COLO668 (cell line): ENCODE measurements at regions not wholly inside any gene's neighbourhood (a gene's known extent, or its start where the extent isn't known, plus 50 kb on each side); places are given as distances from the start of the nearest gene placed in this dataset.
"Not testable (repeated sequence)": the region's sequence is repeated elsewhere in the genome, so short reads cannot be mapped to it uniquely, and the experiment has no call there.

Experiments used
- DNase-seq: peaks from one replicate; lab custom pipeline; 2025; ENCODE audit not compliant: unreplicated experiment; lab: John Stamatoyannopoulos, UW

DNA sequence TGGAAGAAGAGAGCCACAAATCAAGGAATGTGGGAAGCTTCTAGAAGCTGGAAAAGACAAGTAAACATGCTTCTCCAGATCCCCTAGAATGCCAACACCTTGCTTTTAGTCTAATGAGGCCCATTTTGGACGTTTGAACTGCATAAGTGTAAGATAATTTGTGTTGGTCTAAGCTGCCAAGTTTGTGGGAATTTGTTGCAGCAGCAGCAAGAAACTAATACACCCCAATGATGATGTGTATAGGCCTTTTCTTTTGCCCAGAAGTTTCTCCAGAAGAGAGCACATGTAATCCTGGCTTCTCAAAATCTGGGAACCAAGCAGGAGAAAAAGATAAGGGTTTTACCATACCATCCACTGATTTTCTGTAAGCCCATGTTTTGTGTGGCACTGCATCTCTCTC lies 96.1 kb upstream of the DPT start:
- no peak for DNase-seq

DNA sequence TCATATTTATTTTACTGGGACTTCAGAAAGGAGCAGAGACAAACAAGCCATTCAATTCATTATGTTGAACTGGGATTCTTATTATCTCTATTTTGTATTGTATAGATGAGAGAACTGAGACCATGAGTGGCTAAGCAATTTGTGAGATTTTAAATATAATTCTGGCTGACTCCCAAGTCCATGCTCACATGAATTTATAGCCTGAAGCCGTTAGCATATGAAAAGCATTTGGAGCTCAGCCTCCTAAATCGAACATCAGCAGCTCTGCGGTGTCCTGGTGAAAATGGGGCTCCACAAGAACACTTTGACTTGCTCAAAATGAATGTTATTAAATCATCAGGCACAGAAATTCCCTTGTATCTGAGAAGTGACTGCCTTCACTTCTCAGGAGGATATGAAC lies 96.8 kb upstream of the DPT start:
- DNase-seq: no peak

DNA sequence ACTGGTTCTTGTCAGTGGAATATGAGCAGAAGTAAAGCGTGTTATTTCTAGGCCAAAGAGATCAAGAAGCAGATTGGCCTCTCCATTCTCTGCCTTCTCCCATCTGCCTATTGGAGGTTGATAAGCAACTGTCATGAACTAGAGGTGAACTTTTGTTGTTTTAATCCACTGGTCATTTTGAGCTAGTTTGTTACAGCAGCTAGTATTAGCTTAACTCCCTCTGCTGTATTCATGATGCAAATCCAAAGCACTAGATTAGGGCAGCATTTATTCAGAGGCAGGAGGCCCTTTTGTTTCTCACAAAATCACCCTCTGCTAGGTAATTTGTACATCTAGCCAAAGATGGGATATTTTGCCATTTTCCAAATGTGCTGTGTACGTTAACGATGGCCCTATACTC lies 97.3 kb upstream of the DPT start:
- DNase-seq: no peak

DNA sequence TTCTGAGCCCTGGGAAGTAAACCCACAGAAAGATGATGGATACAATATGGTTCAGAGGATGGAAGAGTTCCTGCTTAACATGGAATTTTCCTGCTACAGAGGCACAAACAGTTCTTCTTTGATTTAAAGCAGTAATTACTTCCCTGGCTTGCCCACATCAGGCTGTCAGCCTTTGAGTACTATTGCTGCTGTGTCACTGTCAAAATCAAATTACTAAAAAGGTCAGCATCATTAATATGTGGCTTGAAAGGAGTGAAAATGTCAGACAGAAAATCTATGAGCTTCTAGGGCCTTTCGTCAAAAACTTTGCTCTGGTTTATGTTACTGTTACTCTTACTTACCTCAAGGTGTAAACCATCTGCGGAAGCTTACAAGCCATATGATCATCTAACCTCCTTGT lies 98.6 kb upstream of the DPT start:
- no peak for DNase-seq

DNA sequence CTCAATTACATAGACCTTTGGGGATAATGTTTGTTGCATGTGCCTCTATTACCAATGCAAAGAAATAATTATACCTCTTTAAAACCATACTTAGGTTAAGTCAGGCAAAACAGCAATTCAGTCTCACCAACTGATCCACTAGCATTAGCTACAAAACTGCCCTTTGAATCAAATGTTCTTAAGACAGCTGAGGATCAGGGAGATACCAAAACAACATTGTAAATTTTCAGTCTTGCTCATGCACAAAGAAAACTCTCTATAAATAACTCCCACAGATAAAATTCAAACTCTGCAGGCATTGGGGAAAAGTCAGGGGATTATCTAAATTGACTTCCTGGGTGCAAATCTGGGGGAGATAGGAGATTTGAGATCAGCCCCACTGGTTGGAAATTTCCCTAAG lies 100.9 kb upstream of the DPT start:
- no peak for DNase-seq

DNA sequence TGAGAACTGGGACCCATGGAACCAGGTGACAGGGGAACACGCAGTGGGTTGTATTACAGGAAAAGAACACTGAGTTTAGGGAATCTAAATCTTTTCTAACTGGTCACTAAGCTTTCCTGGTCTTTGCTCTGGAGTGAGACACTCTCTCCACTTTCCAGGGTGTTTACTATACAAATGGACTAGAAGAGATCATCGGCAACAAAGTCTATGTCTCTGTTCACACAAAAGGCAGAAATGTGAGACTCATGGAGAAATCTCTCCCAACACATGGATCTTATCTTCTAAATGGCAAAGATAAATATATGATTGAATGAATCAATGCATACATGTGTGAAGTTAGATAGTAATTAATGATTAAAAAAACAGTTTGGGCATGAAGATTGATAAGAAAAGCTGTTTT lies 101.6 kb upstream of the DPT start:
- no peak for DNase-seq

DNA sequence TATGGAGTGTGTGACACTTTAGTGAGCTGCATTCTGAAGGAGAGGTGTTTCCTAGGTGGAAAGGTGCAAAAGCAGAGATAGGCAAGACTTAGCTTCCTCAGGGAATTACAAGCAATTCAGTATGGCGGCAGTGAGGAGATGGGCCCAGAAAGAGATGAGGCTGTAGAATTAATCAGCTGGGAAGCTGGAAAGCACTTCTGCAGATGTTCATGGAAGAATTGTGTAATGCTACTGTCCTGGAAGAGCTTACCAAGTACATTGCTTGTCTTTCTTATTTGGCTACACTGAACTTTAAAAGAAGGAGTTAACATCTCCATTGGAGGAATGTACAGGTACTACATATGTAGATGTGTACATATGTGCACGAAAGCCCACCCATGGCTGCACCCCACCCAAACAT lies 103.7 kb upstream of the DPT start:
- DNase-seq: no peak

DNA sequence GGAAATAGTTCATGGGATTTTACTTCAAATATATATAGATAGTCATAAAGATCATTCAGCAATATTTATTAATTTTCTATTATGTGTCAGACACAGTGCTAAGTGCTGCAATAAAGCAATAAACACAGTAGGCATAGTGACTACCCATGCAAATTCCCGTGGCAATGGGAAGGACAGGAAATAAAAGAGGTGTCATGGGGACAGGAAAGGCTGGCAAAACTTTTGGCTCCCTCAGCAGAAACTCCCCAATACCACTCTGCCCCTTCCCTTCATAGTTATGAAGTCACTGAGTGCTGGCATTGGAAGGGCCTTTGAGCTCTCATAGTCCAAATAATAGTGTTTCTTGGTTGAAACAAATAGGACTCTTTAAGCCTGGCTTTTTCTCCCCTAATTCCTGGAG lies 104.4 kb upstream of the DPT start:
- DNase-seq: no peak

DNA sequence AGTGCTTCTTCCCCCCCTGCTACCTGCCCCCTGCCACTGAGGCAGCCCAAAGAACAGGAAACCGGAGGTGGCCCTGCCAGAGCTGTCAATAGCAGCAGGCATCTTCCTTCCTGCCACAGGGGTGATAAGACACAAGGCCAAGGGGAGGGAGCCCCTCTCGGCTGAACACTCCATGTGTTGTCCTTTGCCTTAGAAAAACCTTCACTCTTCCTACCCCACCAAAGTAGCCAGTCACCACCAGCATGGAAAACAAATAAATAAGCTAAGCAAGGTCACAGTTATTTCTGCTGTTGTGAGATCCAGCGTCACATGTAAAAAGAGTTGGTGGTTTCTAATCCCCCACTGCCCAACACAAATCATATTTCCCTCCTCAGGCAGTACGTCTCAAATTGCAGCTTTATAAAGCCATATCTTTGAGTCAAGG lies 104.8 kb upstream of the DPT start:
- DNase-seq: no peak

DNA sequence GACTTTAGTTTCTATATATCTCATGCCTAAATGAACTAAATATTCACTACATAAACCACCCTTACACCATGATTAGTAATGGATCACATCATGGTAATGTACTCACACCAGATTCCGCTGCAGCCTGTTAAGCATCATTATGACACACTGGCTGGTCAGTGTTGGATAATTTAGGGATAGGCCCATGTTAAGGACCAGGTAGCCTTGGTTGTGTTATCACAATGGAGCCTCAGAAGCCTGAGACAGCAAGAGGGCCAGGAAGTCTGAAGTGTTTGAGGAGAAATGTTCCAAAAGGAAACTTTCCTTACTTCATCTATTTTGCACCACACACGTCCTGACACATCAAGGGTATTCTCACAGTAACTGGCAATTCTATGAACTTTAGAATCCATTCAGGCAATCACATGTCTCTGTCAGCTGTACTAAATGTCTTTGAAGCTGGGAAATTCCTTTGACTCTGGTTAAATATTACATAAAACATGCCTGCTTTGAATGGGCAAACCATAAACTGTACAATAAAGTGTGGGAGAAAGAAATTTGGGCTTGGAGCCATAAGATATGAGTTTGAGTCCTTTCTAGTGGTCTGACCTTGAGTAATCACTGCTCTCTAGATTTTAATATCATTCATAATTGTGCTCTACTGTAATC lies 105.3 kb upstream of the DPT start:
- DNase-seq: no peak

DNA sequence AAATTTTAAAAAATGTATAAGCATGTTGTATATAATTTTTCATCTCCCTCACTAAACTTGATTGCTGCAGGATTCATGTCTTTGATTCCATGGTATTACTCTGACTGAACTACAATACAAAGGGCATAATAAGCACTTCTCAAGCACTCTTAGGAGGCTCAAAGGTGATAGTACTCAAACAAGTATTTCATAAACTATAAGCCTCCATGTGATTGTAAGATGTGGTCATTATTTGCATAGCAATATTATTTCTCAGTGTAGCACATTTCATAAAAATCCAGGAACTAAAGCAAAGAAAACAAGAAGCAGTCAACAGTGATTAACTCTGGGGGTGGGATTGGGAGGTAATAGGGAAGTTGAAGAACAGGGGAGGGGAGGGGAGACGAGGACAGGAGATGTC lies 106.2 kb upstream of the DPT start:
- DNase-seq: no peak

DNA sequence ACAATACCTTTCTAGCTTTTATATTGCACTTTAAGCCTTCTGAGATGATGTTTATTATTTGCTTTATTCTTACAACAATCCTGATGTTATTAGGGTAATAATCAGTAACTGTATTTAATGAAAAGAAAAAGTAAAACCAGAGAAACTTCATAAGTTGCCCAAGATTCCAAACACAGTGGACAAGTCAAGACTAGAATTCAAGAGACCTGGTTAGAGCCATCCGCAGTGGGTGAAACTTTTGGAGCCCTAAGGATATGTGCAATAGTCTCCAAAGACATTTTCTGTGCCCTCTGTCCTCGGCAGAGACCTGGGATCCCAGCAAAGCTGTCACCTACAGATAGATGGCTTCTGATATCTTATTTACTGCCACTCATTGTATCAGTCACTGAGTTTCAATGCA lies 106.8 kb upstream of the DPT start:
- DNase-seq: no peak

DNA sequence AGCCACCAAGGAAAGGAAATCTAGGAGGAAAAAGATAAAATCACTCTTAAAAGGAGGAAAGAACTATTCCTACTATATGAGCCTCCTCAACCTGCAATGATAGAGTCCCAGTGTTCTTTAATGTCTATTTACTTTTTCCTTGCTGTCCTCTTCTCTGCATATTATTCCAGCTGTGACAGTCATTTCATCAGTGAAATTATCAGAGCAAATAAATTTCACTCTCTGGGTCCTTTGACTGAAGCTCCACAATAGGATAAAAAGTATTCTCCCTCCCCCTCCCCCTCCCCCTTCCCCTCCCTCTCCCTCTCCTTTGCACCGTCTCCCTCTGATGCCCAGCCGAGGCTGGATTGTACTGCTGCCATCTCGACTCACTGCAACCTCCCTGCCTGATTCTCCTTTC lies 107.5 kb upstream of the DPT start:
- DNase-seq: no peak

DNA sequence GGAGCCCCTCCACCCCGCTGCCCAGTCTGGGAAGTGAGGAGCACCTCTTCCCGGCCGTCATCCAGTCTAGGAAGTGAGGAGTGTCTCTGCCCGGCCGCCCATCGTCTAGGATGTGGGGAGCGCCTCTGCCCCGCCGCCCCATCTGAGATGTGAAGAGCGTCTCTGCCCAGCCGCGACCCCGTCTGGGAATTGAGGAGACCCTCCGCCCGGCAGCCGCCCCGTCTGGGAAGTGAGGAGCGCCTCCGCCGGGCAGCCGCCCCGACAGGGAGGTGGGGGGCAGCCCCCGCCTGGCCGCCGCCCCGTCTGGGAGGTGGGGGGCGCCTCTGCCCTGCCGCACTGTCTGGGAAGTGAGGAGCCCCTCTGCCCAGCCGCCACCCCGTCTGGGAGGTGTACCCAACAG lies 108.2 kb upstream of the DPT start:
- not testable (repeated sequence) for DNase-seq

DNA sequence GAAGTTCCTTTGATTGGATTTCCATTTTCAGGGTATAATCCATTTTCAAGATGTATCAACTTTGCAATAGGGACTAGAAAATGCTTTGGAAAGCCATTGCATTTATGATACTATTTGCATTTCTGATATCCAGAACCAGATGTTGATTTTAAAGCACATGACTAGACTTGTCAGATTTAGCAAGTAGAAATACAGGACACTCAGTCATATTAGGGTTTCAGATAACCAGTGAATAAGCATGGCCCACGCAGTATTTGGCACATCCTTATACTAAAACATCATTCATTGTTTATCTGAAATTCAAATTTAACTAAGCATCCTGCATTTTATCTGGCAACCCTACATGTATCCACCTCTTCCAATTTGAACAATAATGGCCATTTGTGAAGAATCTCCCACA lies 113.3 kb upstream of the DPT start:
- DNase-seq: no peak

DNA sequence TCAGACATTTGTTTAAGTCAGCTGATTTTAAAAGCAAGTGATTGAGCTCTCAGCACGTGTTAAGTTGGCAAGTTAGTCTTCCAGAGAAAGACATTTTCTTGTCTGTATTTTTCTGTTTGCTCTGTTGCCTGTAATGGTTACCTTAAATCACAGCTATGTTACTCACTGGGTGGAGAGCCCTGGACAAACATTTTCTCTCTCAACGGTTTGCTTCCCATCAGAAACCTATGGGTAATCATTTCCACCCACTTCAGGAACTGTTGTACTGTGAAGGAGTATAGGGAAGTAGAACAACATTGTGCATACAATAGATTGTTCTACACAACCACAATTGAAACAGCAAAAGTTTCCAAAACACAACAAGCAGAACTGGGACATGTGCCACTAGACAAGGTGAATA lies 113.9 kb upstream of the DPT start:
- no peak for DNase-seq

DNA sequence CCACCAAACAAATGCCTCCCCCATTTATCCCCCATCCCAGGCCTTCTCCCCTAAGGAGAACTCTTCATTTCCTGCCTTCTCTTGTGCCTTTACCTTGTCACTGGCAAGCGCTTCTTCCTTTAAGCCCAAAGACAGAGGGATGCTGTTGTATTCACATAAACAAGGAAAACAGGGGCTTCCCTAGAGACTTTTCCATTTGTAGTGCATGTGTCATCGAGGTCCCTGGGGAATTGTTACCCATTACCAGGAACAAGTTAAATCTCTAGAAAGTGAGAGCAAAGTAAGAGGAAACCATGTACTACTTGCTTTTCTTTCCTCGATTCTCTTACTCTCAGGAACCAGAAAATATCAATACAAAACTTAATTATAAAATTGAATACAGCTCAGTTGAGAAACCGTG lies 114.4 kb upstream of the DPT start:
- DNase-seq: no peak

DNA sequence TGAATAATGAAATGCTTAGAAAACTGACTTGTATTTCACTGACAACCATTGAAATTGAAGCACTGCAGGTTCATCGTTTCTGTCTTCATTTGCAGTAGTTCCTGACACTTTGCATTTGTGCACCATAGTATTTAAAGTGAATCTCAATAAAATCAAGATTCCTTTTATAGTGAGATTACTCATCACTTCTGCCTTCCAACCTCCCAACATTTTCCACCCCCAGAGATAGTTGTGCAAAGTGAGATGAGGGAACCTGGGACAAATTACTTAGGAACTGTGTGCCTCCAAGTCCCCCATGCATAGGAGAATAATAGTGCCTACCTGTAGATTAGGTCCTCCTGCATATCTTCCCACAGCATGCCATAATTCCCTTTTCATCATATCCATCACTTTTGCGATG lies 114.9 kb upstream of the DPT start:
- DNase-seq: no peak

DNA sequence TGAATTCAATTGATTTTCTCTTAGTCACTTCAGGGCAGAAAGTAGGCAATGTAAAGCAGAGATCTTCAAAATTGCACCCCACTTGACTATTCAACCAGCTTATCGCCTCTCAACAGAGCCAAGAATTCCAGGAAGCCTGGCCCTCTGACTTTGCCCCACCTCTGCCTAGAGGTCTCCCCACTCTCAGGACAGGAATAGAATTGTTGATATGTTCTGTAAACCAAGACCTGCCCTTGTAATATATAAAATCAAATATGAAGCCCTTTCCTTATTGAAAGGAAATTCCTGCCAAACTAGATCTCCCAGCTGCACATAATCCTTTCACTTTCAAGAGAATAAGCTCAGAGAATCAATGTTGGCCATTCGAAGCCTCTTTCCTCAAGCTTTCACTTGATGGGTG lies 116.1 kb upstream of the DPT start:
- DNase-seq: no peak

DNA sequence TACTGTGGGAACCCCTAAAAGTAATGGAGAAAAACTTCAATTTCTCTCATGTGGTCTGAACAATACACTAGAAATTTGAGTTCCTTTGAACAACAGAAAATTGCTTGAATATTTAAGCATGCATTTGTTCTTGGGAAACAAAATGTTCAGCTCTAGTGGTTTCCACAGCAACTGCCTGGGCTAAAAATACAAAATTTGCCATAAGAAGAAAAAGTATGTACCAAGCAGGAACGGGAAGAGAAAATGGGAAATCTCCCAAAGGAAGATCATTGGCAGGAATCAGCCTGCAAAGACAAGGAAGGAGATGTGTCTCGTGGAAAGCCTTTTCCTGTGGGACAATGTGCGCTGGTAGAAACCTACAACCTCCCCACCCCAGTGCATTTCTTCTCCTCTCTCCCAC lies 119.0 kb upstream of the DPT start:
- DNase-seq: no peak

DNA sequence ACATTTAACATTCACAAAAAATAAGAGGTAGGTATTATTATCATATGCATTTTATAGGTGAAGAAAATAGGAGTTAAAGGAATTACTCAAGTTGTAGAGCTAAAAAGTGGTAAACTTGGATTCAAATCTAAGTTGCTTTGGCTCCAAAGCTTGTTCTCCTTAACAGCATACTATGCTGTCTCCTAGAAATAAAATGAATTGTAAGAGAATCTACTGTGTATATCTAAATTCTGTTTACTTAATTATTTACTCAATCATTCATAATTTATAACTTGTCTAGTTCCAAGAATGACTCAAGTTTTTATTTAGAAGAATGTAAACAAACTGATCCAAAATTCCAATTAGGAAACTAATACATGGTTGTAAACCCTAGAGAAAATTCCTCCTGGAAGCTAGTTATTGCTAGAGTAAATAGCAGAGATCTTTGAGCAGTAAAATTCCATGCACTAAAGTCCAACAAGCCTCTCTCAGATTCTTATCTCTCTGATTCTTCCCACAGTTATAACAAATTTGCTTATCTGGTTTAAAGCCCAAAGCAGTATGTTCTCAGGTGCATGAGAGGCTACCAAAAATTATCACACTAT lies 132.5 kb upstream of the DPT start:
- DNase-seq: no peak

DNA sequence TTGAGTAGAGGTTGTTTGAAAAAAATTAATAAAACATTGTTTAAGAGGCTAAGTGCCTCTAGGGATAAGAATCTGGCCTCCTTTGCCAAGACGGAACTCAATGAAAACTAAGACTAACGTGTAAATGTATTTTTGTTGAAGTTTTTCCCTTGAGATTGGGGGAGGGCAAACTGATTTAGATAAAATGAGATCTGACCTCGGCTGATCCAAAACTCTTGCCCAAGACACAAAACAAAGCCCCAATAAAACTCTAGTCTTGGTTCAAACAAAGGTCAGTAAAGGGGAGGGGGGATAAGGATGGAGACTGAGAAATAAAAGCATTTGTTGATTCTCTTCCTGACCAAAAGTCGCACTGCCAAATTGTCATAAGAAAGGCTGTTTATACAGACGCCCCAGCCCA lies 134.8 kb upstream of the DPT start:
- DNase-seq: no peak

DNA sequence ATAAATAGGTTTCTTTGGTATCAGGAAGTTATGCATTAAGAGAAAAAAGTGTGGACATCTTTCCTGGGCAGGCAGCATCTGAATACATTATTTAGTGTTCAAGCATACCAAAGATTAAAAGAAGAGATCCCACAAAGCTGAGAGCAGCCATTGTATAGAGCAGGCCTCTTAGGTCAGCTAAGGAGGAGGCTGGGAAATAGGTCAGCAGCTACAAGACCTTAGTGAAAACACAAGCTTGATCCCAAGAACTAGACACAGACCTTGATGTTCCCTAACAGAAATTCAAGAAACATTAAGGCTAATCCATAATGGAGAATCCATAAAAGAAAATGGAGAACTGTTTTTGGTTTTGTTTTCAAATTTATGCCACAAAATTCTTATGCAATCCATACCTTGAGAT lies 135.3 kb upstream of the DPT start:
- DNase-seq: no peak
